Uterus (tissue), 2 donors: ENCODE measurements at regions not wholly inside any gene's neighbourhood (a gene's known extent, or its start where the extent isn't known, plus 50 kb on each side); places are given as distances from the start of the nearest gene placed in this dataset.

Experiments used
- POLR2A ChIP-seq, 2 donors: fragments of 450-650 bp; IDR thresholded peaks; one replicate each; pipeline ENCODE4 v1.6.1; 2016; ENCODE audit warnings: antibody characterized with exemption in 2 of 2, mild to moderate bottlenecking in 1 of 2, moderate library complexity in 1 of 2
- TF ChIP-seq, protein P1 (sequence below), 4 experiments: fragments of 200-600 bp in 2 of 4; fragments of 450-650 bp in 2 of 4; sonication (generic) in 2 of 4; IDR thresholded peaks; one replicate each; pipeline ENCODE4 v1.5.1; 2016 to 2019; ENCODE audit warnings: antibody characterized with exemption in 4 of 4, mild to moderate bottlenecking in 2 of 4, moderate library complexity in 1 of 4

DNA sequence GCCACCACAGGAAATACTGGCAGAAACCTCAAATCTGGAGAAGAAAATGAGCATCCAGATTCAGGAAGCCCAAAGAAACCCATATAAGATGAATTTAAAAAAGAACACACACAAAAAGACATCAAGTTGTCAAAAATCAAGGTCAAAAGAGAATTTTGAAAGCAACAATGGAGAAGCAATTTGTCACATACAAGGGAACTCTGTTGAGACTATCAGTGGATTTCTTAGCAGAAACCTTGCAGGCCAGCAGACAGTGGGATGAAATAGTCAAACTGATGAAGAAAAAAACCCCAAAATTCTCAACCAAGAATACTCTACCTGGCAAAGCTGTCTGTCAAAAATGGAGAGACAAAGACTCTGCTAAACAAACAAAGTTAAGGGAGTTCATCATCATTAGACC, 272.6 kb downstream of the ADCYAP1 start:
- TF ChIP-seq, protein P1, sequence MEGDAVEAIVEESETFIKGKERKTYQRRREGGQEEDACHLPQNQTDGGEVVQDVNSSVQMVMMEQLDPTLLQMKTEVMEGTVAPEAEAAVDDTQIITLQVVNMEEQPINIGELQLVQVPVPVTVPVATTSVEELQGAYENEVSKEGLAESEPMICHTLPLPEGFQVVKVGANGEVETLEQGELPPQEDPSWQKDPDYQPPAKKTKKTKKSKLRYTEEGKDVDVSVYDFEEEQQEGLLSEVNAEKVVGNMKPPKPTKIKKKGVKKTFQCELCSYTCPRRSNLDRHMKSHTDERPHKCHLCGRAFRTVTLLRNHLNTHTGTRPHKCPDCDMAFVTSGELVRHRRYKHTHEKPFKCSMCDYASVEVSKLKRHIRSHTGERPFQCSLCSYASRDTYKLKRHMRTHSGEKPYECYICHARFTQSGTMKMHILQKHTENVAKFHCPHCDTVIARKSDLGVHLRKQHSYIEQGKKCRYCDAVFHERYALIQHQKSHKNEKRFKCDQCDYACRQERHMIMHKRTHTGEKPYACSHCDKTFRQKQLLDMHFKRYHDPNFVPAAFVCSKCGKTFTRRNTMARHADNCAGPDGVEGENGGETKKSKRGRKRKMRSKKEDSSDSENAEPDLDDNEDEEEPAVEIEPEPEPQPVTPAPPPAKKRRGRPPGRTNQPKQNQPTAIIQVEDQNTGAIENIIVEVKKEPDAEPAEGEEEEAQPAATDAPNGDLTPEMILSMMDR (IDR thresholded peaks at IDR 0.05), result no peak
- TF ChIP-seq POLR2A (IDR thresholded peaks at IDR 0.05), result no peak
